ENCODE measurements at regions not wholly inside any gene's neighbourhood (a gene's known extent, or its start where the extent isn't known, plus 50 kb on each side); places are given as distances from the start of the nearest gene placed in this dataset.
"Not testable (repeated sequence)": the region's sequence is repeated elsewhere in the genome, so short reads cannot be mapped to it uniquely, and the experiment has no call there.

- TF ChIP-seq CTCF (IDR thresholded peaks at IDR 0.05), result no peak
- Mint-ChIP-seq H3K27me3 (no peaks in the 10 kb centered on the region), H3K4me3 (no peak overlapping the region), H3K4me1 (no peaks in the 10 kb centered on the region), H3K9me3 (peaks cover 3% of the 10 kb centered on the region), H3K36me3 (ENCODE audit: low read depth) (no peaks in the 10 kb centered on the region), H3K27ac (no peak overlapping the region)
- no peak for ATAC-seq (ENCODE audit: low read depth)
- DNase-seq, result no peak
- POLR2A ChIA-PET, result no interaction called here
- intact Hi-C loops (cut with micrococcal nuclease), result no loop called here
- CTCF ChIA-PET, result no interaction called here
Measured at GRCh38 chr10:57094083-57094482, 733.0 kb upstream of the ZWINT start.

- TF ChIP-seq CTCF (IDR thresholded peaks at IDR 0.05), result no peak
- intact Hi-C loops (cut with micrococcal nuclease), result no loop called here
- Mint-ChIP-seq H3K4me3 (no peak overlapping the region), H3K9me3 (peaks cover 9% of the 10 kb centered on the region), H3K36me3 (ENCODE audit: low read depth) (no peaks in the 10 kb centered on the region), H3K4me1 (no peaks in the 10 kb centered on the region), H3K27me3 (no peaks in the 10 kb centered on the region), H3K27ac (no peak overlapping the region)
- no peak for DNase-seq
- ChIA-PET POLR2A (no interaction called here), CTCF (no interaction called here)
- no peak for ATAC-seq (ENCODE audit: low read depth)
Measured at GRCh38 chr10:57053530-57053929, 692.5 kb upstream of the ZWINT start.

GRCh38 chr10:57049096-57049495 is 688.0 kb upstream of the ZWINT start:
- intact Hi-C loops (cut with micrococcal nuclease), result no loop called here
- H3K4me1 Mint-ChIP-seq, result no peaks in the 10 kb centered on the region
- no peaks in the 10 kb centered on the region for H3K36me3 Mint-ChIP-seq (ENCODE audit: low read depth)
- H3K4me3 Mint-ChIP-seq, result no peak overlapping the region
- CTCF ChIA-PET, result no interaction called here
- H3K27ac Mint-ChIP-seq, result no peak overlapping the region
- no peaks in the 10 kb centered on the region for H3K27me3 Mint-ChIP-seq
- POLR2A ChIA-PET, result no interaction called here
- DNase-seq (no peak), ATAC-seq (ENCODE audit: low read depth) (no peak)
- TF ChIP-seq CTCF (IDR thresholded peaks at IDR 0.05), result no peak
- peaks cover 9% of the 10 kb centered on the region for H3K9me3 Mint-ChIP-seq

GRCh38 chr10:57038531-57038930 is 677.5 kb upstream of the ZWINT start:
- ATAC-seq (ENCODE audit: low read depth), result no peak
- Mint-ChIP-seq H3K4me3 (no peak overlapping the region), H3K27ac (no peak overlapping the region), H3K4me1 (no peaks in the 10 kb centered on the region), H3K9me3 (no peaks in the 10 kb centered on the region), H3K36me3 (ENCODE audit: low read depth) (no peaks in the 10 kb centered on the region), H3K27me3 (no peaks in the 10 kb centered on the region)
- DNase-seq, result no peak
- intact Hi-C loops (cut with micrococcal nuclease), result no loop called here
- ChIA-PET POLR2A (no interaction called here), CTCF (no interaction called here)
- no peak for TF ChIP-seq CTCF (IDR thresholded peaks at IDR 0.05)

GRCh38 chr10:57035310-57035709 is 674.3 kb upstream of the ZWINT start:
- no peak for TF ChIP-seq CTCF (IDR thresholded peaks at IDR 0.05)
- no peak for DNase-seq
- ChIA-PET CTCF (no interaction called here), POLR2A (no interaction called here)
- ATAC-seq (ENCODE audit: low read depth), result no peak
- Mint-ChIP-seq H3K36me3 (ENCODE audit: low read depth) (no peaks in the 10 kb centered on the region), H3K4me3 (no peak overlapping the region), H3K27me3 (no peaks in the 10 kb centered on the region), H3K9me3 (peaks cover 14% of the 10 kb centered on the region), H3K27ac (no peak overlapping the region), H3K4me1 (no peaks in the 10 kb centered on the region)
- intact Hi-C loops (cut with micrococcal nuclease), result no loop called here

- H3K36me3 Mint-ChIP-seq (ENCODE audit: low read depth); H3K27ac Mint-ChIP-seq; H3K4me1 Mint-ChIP-seq; intact Hi-C loops (cut with micrococcal nuclease); CTCF ChIA-PET; ATAC-seq (ENCODE audit: low read depth); H3K4me3 Mint-ChIP-seq; DNase-seq; POLR2A ChIA-PET; H3K27me3 Mint-ChIP-seq: not testable (repeated sequence)
- peaks cover 14% of the 10 kb centered on the region for H3K9me3 Mint-ChIP-seq
Measured at GRCh38 chr10:57032301-57032700, 671.2 kb upstream of the ZWINT start.

All from activated B cell treated with CpG ODN at 0.5 μM for 24 hours (primary cell).